Neural progenitor cell (in vitro differentiated cells): ENCODE measurements at regions not wholly inside any gene's neighbourhood (a gene's known extent, or its start where the extent isn't known, plus 50 kb on each side); places are given as distances from the start of the nearest gene placed in this dataset.

Experiments used
- CTCF ChIP-seq: fragments of 200-600 bp; sonication (generic); IDR thresholded peaks from 2 replicates; pipeline ENCODE4 v1.5.1; 2017; ENCODE audit warnings: antibody characterized with exemption, mild to moderate bottlenecking
- EZH2phosphoT487 ChIP-seq: fragments of 200-600 bp; sonication (generic); IDR thresholded peaks from 2 replicates; pipeline ENCODE4 v1.6.1; 2017; ENCODE audit warnings: antibody characterized with exemption

GRCh38 chr3:178336336-178336735, 199.9 kb upstream of the KCNMB2 start:
- no peak for TF ChIP-seq CTCF
- no peak for TF ChIP-seq EZH2phosphoT487
